ENCODE measurements at regions not wholly inside any gene's neighbourhood (a gene's known extent, or its start where the extent isn't known, plus 50 kb on each side); places are given as distances from the start of the nearest gene placed in this dataset.

DNA sequence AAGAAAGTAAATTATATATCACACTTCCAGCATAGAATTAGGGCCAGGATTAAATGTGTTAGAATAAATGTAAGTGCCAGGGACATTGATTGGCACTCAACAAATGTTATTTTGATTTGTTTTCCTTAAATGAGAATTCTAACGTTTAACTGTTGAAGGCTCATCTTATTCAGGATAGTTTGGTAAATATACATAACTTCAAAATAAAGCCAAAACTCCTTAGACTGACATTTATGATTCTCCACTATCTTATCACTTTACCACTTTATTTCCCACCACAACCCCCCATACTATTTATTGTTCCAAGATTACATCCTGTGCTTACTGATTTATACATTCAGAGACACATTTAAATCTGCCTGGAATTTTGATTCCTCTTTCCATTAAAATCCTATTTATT lies 769.5 kb upstream of the CDH2 start:
- TF ChIP-seq, protein P1, sequence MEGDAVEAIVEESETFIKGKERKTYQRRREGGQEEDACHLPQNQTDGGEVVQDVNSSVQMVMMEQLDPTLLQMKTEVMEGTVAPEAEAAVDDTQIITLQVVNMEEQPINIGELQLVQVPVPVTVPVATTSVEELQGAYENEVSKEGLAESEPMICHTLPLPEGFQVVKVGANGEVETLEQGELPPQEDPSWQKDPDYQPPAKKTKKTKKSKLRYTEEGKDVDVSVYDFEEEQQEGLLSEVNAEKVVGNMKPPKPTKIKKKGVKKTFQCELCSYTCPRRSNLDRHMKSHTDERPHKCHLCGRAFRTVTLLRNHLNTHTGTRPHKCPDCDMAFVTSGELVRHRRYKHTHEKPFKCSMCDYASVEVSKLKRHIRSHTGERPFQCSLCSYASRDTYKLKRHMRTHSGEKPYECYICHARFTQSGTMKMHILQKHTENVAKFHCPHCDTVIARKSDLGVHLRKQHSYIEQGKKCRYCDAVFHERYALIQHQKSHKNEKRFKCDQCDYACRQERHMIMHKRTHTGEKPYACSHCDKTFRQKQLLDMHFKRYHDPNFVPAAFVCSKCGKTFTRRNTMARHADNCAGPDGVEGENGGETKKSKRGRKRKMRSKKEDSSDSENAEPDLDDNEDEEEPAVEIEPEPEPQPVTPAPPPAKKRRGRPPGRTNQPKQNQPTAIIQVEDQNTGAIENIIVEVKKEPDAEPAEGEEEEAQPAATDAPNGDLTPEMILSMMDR (optimal IDR thresholded peaks at IDR 0.05 in 1 of 3, IDR thresholded peaks at IDR 0.05 in 1 of 3, conservative IDR thresholded peaks at IDR 0.05 in 1 of 3; ENCODE audit: extremely low read depth in 1 of 3, insufficient read depth in 2 of 3, low read length in 3 of 3), result no peak
- no peak for TF ChIP-seq EZH2 (IDR thresholded peaks at IDR 0.05; ENCODE audit: low read length)

Measured in keratinocyte (primary cell).